SU-DHL-6 (cell line): ENCODE measurements at regions not wholly inside any gene's neighbourhood (a gene's known extent, or its start where the extent isn't known, plus 50 kb on each side); places are given as distances from the start of the nearest gene placed in this dataset.

Source experiments
- H2AFZ ChIP-seq: fragments of 200-600 bp; sonication (generic); 2 replicates; pipeline ENCODE4 v1.6.1; 2014; ENCODE audit warnings: low read depth, mild to moderate bottlenecking, moderate library complexity, mixed read lengths, antibody characterized with exemption, low read length; ENCODE audit not compliant: severe bottlenecking
- H3F3A ChIP-seq: fragments of 200-600 bp; shearing (Covaris generic); 2 replicates; pipeline ENCODE4 v1.6.0; 2016; ENCODE audit warnings: antibody characterized with exemption, mild to moderate bottlenecking; ENCODE audit not compliant: insufficient read depth
- H3K27ac ChIP-seq: fragments of 200-600 bp; sonication (generic); 2 replicates; pipeline ENCODE4 v1.5.1; 2016; ENCODE audit warnings: low read depth, mild to moderate bottlenecking, low read length, moderate library complexity, mixed read lengths
- H3K27me3 ChIP-seq: fragments of 200-600 bp; sonication (generic), shearing (Covaris generic); 2 replicates; pipeline ENCODE4 v1.6.0; 2014; ENCODE audit warnings: mild to moderate bottlenecking, low read length
- H3K36me3 ChIP-seq: fragments of 200-600 bp; sonication (generic); 2 replicates; pipeline ENCODE4 v1.6.1; 2014; ENCODE audit warnings: mild to moderate bottlenecking, low read length, mixed read lengths
- H3K4me2 ChIP-seq: fragments of 300-600, 200-600 bp; shearing (Covaris generic), sonication (generic); 2 replicates; pipeline ENCODE4 v1.6.0; 2014; ENCODE audit warnings: low read length, low read depth, mild to moderate bottlenecking; ENCODE audit not compliant: poor library complexity, severe bottlenecking
- H3K4me3 ChIP-seq: fragments of 200-600 bp; sonication (generic); 2 replicates; pipeline ENCODE4 v1.5.1; 2014; ENCODE audit warnings: antibody characterized with exemption, low read length, mild to moderate bottlenecking, mixed read lengths; ENCODE audit not compliant: insufficient read depth, poor library complexity, severe bottlenecking
- H3K79me2 ChIP-seq: fragments of 200-600 bp; sonication (generic); 2 replicates; pipeline ENCODE4 v1.6.1; 2014; ENCODE audit warnings: mild to moderate bottlenecking, low read length, moderate library complexity; ENCODE audit not compliant: insufficient read depth
- H3K9ac ChIP-seq: fragments of 200-600 bp; sonication (generic); 2 replicates; pipeline ENCODE4 v1.7.0; 2014; ENCODE audit warnings: mild to moderate bottlenecking, low read length
- H3K9me2 ChIP-seq: fragments of 200-600 bp; sonication (generic); replicated peaks from 2 replicates; pipeline ENCODE4 v1.6.1; 2014; ENCODE audit warnings: low read length; ENCODE audit not compliant: insufficient read depth
- H3K9me3 ChIP-seq: fragments of 200-600 bp; sonication (generic); 2 replicates; pipeline ENCODE4 v1.6.1; 2014; ENCODE audit warnings: low read length, mixed read lengths; ENCODE audit not compliant: insufficient read depth
- H4K20me1 ChIP-seq: fragments of 200-600 bp; sonication (generic); 2 replicates; pipeline ENCODE4 v1.6.1; 2014; ENCODE audit warnings: low read depth, mild to moderate bottlenecking, antibody characterized with exemption, low read length, moderate library complexity, mixed read lengths
- EZH2phosphoT487 ChIP-seq: fragments of 200-600 bp; sonication (generic), shearing (Covaris generic); conservative IDR thresholded peaks from 2 replicates; pipeline ENCODE4 v1.6.1; 2018; ENCODE audit warnings: mild to moderate bottlenecking, antibody characterized with exemption, low read length, moderate library complexity, mixed read lengths
- TF ChIP-seq, protein P1 (sequence below): fragments of 200-600 bp; sonication (generic); IDR thresholded peaks from one replicate; pipeline ENCODE4 v1.5.1; 2017; ENCODE audit warnings: antibody characterized with exemption, mild to moderate bottlenecking, low read length, moderate library complexity; ENCODE audit not compliant: insufficient read depth, poor library complexity, severe bottlenecking

DNA sequence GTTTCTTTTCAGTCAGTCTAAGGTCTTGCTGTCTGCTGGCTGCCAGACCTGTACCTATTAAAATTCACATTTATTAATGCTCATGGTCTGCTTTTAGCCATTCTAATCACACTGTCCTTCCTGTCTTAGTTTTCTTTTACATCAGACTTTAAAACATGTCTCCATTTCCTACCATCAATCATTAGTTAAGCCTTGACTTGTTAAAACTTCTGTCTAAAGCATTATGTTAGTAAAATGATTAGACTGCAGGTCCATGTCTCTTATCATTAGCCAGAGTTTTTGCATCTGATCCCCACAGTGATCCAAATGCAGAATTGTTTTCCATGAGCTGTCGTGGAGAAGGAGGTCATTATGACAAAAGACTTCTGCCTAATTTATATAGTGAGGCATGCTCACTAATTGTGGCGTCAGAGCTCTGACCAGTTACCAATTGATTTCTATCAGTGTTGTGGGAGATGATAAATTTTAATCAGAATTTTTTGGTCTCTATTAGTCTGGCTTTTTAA lies 226.5 kb downstream of the DKK1 start:
- no peak for TF ChIP-seq EZH2phosphoT487
- TF ChIP-seq, protein P1, sequence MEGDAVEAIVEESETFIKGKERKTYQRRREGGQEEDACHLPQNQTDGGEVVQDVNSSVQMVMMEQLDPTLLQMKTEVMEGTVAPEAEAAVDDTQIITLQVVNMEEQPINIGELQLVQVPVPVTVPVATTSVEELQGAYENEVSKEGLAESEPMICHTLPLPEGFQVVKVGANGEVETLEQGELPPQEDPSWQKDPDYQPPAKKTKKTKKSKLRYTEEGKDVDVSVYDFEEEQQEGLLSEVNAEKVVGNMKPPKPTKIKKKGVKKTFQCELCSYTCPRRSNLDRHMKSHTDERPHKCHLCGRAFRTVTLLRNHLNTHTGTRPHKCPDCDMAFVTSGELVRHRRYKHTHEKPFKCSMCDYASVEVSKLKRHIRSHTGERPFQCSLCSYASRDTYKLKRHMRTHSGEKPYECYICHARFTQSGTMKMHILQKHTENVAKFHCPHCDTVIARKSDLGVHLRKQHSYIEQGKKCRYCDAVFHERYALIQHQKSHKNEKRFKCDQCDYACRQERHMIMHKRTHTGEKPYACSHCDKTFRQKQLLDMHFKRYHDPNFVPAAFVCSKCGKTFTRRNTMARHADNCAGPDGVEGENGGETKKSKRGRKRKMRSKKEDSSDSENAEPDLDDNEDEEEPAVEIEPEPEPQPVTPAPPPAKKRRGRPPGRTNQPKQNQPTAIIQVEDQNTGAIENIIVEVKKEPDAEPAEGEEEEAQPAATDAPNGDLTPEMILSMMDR = no peak
- Histone ChIP-seq H3K9me3 (no peaks in the 10 kb centered on the region), H2AFZ (no peak overlapping the region), H3K9ac (no peak overlapping the region), H3K27ac (no peak overlapping the region), H4K20me1 (no peaks in the 10 kb centered on the region), H3K4me2 (no peak overlapping the region), H3K79me2 (no peaks in the 10 kb centered on the region), H3K36me3 (no peaks in the 10 kb centered on the region), H3K4me3 (no peak overlapping the region), H3K27me3 (no peaks in the 10 kb centered on the region), H3F3A (no peaks in the 10 kb centered on the region), H3K9me2 (no peaks in the 10 kb centered on the region; the same call in 1 of the 2 replicates)

GRCh38 chr10:52541006-52541473 lies 227.0 kb downstream of the DKK1 start:
- Histone ChIP-seq H3K4me2 (no peak overlapping the region), H3K27ac (no peak overlapping the region), H4K20me1 (no peaks in the 10 kb centered on the region), H3K9me3 (no peaks in the 10 kb centered on the region), H3K36me3 (no peaks in the 10 kb centered on the region), H3K9me2 (no peaks in the 10 kb centered on the region; the same call in 1 of the 2 replicates), H3K9ac (no peak overlapping the region), H2AFZ (no peak overlapping the region), H3K27me3 (no peaks in the 10 kb centered on the region), H3K79me2 (no peaks in the 10 kb centered on the region), H3F3A (no peaks in the 10 kb centered on the region), H3K4me3 (no peak overlapping the region)
- no peak for TF ChIP-seq EZH2phosphoT487
- TF ChIP-seq, protein P1 = no peak

DNA sequence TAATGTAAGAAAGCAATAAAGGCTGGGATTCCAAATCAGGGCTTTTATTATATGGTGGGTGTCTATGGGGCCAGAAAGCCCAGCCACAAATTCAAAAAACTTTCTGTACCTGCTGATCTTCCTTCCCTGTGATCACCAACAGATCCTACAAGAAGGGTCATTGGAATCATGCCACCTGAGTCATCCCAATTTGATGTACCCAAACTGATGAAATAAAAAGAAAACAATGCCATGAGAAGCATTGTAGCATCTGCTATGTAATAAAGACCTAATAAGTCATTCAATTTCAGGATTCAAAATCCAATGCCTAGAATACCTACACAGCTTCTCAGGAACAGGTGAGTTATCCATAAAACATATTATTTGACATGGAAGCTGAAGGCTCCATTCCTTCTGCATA lies 228.8 kb downstream of the DKK1 start:
- Histone ChIP-seq H3K4me3 (no peak overlapping the region), H4K20me1 (no peaks in the 10 kb centered on the region), H3K79me2 (no peaks in the 10 kb centered on the region), H3K9ac (no peak overlapping the region), H3K9me3 (no peaks in the 10 kb centered on the region), H3F3A (no peaks in the 10 kb centered on the region), H2AFZ (no peak overlapping the region), H3K36me3 (no peaks in the 10 kb centered on the region), H3K9me2 (no peaks in the 10 kb centered on the region; the same call in 1 of the 2 replicates), H3K27me3 (no peaks in the 10 kb centered on the region), H3K27ac (no peak overlapping the region), H3K4me2 (no peak overlapping the region)
- TF ChIP-seq, protein P1 = no peak
- TF ChIP-seq EZH2phosphoT487 = no peak
